ENCODE measurements at regions not wholly inside any gene's neighbourhood (a gene's known extent, or its start where the extent isn't known, plus 50 kb on each side); places are given as distances from the start of the nearest gene placed in this dataset.
"Not testable (repeated sequence)": the region's sequence is repeated elsewhere in the genome, so short reads cannot be mapped to it uniquely, and the experiment has no call there.

GRCh38 chr1:228611707-228612106 lies 123.6 kb upstream of the RHOU start:
- DNase-seq, result not testable (repeated sequence)

DNA sequence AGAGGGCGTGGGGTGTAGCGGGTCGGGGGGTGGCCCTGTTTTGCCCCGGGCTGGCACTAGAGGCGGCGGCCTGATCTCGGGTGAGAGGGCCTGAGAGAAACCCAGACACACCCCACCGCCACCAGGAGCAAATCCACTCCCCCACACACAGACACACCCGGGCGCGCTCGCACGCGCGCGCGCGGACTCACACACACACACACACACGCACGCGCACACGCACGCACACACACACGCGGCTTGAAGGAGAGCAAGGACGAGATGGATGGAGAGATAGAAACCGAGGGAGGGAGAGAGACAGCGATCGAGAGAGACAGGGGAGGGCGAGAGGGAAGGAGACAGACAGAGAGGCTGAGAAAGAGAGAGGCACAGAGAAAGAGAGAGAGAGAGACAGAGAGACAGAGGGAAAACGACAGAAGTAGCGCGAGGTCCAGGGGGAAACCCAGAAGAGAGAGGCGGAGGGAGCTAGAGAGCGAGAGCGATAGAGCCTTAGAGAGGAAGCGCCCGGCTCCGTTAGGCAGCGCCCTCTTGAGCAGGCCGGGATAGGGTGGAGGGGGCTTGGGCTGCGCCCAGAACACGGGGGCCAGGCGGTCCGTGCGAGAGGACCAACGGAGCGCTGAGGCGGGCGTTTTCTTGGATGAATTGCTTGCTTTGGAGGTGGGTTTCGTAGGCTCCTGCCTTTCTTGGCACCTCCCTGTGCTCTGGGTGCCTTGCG lies 113.1 kb upstream of the RHOU start:
- DNase-seq, result not testable (repeated sequence)

- DNase-seq, result not testable (repeated sequence)
Measured at GRCh38 chr1:228626481-228626880, 108.8 kb upstream of the RHOU start.

- not testable (repeated sequence) for DNase-seq
Measured at GRCh38 chr1:228632858-228633257, 102.4 kb upstream of the RHOU start.

- DNase-seq, result not testable (repeated sequence)
Measured at GRCh38 chr1:228635304-228635703, 100.0 kb upstream of the RHOU start.

DNA sequence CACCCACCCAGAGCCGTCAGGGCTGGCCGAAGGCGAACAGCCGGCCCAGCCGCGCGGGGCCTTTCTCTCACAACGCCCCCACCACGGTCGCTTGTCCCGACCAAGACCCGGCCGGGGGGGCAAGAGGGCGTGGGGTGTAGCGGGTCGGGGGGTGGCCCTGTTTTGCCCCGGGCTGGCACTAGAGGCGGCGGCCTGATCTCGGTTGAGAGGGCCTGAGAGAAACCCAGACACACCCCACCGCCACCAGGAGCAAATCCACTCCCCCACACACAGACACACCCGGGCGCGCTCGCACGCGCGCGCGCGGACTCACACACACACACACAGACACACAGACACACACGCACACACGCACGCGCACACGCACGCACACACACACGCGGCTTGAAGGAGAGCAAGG lies 97.8 kb upstream of the RHOU start:
- DNase-seq, result not testable (repeated sequence)

DNA sequence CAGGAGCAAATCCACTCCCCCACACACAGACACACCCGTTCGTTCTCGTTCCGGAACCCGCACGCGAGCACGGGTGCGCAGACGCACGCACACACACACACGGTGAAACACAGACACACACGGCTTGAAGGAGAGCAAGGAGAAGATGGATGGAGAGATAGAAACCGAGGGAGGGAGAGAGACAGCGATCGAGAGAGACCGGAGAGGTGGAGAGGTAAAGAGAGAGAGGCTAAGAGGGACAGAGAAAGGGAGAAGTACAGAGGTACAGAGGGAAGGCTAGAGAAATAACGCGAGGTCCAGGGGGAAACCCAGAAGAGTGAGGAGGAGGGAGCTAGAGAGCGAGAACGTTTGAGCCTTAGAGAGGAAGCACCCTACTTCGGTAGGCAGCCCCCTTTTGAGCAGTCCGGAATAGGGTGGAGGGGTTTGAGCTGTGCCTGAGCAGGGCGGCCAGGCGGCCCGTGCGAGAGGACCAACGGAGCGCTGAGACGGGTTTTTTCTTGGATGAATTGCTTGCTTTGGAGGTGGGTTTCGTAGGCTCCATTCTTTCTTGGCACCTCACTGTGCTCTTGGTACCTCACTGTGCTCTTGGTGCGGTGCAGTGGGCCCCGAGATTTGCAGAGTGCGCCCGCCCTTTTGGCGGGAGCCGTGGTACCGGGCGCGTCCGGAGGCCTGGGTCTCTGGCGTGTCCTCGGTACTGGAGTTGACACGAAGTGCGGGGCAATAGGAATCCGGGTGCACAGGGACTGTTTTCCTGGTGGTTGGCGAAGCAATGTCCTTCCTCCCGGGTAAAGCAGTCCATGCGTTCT lies 88.4 kb upstream of the RHOU start:
- peak; percentile 66 for DNase-seq

- peak; percentile 67 for DNase-seq
Measured at GRCh38 chr1:228647523-228648444, 87.5 kb upstream of the RHOU start.

DNA sequence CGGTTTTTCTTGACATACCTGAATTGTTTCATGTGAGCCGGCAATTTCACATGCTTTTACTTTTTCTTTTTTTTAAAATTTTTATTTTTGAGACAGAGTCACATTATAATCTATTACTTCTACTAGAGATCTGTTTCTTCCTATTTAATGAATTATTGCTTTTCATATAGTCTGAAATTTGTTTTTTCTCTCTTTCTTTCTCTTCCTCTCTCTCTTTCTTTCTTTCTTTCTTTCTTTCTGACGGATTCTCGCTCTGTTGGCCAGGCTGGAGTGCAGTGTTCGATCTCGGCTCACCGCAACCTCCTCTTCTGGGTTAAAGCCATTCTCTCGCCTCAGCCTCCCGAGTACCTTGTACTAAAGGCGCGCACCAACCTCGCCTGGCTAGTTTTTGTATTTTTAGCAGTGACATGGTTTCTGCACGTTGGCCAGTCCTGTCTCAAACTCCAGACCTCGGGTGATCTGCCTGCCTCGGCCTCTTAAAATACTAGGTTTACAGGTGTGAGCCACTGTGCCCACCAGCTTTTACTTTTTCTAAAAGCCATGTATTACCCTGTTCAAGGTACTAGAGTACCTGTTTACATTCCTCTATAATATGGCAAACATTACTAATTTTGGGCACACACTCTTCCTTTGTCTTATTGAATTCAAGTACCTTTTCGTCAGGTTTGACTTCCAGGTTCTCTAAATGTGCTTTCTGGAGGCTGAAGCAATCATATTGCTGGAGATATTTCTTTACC lies 86.5 kb upstream of the RHOU start:
- no peak for DNase-seq

GRCh38 chr1:228650141-228650540 lies 85.1 kb upstream of the RHOU start:
- no peak for DNase-seq

DNA sequence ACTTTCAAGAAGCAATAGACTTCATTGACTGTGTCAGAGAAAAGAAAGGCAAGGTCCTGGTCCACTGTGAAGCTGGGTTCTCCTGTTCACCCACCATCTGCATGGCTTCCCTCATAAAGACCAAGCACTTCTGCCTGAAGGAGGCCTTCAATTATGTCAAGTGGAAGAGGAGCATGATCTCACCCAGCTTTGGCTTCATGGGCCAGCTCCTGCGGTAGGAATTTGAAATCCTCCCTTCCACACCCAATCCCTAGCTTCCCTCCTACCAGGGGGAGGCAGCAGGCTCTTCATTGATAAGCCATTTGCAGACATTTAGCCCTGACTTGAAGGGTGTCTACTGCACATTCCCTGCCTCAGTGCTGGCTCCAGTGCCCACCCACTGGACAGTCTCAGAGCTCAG lies 84.3 kb upstream of the RHOU start:
- DNase-seq, result no peak

DNA sequence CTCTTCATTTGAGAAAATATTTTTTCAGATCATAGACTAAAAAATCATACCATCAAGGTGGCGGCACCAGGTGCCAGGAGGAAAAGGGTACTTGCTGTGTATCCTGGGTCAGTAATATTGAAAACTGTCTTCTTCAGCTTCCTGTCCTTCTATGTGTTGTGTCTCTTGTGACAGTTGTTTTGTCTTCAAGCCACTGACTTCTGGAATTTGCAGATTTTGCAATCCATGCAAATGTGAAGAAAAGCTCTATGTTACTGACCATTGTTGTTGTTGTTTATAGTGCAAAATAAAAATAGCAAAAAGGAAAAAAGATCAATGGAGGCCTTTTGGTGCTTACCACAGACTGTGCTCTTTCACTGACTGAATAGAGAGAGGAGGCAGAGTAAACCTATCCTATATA lies 83.2 kb upstream of the RHOU start:
- DNase-seq, result no peak

GRCh38 chr1:228653057-228653456 lies 82.2 kb upstream of the RHOU start:
- not testable (repeated sequence) for DNase-seq

GRCh38 chr1:228653748-228654147 lies 81.5 kb upstream of the RHOU start:
- no peak for DNase-seq

DNA sequence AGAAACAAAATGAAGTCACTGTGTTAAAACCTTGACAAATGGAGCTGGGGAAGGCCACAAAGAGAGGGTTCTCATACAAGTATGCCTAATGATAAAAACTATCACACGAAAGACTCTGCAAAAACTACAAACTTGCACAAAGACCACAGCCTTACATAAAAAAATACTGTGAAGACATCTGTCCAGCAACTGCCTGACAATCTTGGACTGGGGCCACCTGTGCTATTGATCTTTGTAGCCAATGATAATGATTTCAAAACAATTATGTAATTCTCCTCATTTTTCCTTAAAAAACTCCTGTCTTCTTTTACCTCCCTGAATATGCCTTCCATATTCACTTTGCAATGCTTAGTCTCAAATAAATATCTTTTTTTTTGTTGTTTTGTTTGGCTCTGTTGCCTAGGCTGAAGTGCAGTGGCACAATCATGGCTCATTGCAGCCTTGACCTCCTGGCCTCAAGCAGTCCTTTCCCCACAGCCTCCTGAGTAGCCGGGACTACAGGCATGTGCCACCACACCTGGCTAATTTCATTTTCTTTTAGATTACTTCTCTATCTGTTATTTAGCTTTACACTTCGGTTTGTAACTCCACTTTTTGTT lies 79.4 kb upstream of the RHOU start:
- no peak for DNase-seq

GRCh38 chr1:228662007-228662689 lies 73.1 kb upstream of the RHOU start:
- DNase-seq, result not testable (repeated sequence)

DNA sequence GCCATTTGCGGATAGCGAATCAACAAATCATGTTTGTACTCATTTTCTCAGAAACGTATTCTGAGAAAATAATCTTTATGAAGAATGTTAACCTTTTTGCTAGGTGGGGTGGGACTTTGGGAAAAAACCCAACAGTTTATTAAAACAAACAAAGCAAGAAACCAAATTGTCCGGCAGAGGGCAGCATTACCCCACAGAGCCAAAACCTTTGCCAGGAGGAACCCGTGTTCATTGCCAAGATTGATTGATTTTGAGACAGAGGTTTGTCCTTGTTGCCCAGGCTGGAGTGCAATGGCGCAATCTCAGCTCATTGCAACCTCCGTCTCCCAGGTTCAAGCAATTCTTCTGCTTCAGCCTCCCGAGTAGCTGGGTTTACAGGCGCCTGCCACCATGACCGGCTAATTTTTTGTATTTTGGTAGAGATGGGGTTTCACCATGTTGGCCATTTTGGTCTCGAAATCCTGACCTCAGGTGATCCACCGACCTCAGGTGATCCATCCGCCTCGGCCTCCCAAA lies 70.8 kb upstream of the RHOU start:
- peak; percentile 74 for DNase-seq

DNA sequence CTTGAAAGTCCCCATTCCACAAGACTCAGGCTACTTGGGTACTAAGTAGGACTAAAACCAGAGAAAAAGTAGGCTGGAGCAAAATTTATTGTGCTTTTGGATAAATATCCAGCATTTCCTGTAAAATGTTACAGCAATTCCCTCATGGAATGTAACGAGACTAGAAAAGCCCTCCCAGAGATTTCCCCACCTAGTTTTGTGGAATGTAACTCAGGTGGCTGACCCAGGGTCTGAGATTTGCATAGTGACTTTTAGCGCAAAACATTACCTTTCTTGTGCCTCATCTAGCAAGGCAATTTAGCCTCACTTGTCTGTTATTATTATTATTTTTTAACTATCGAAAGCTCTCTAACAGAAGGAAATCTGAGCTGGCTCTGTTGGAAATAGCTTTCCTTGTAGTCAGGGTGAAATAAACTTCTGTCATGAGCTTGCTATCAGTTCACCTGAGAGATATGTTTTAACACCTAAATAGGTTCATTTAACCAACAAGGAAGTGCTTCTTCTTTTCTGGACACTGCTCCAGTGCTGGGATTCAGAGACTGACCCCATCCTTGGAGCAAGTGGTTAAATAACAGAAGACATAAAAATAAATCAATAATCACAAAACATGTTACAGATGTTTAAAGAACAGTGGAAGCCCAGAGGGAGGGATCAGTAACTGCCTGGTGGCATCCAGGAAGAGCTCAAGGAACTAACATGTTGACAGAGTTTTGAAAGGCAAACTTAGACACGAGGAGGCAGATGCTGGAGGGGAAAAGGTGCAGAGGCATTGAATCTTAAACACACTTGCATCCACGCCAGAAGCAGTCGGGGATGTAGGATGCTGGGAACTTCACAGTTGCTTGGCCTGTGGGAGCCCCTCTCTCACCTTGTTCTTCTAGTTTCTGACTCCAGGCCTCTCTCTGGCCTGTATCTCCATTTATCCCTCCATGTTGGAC lies 68.3 kb upstream of the RHOU start:
- DNase-seq, result no peak

- no peak for DNase-seq
Measured at GRCh38 chr1:228668553-228669241, 66.6 kb upstream of the RHOU start.

GRCh38 chr1:228669242-228669585 lies 66.1 kb upstream of the RHOU start:
- DNase-seq, result no peak
